Medulla oblongata (tissue), 1 donor: ENCODE measurements at regions not wholly inside any gene's neighbourhood (a gene's known extent, or its start where the extent isn't known, plus 50 kb on each side); places are given as distances from the start of the nearest gene placed in this dataset.
A peak's percentile ranks its signal among the peaks of the same experiment; 100 is the strongest.

ENCODE experiments used
- DNase-seq: peaks from one replicate; pipeline ENCODE4 v3.0.0-alpha.2; 2015; ENCODE audit errors: extremely low spot score

DNA sequence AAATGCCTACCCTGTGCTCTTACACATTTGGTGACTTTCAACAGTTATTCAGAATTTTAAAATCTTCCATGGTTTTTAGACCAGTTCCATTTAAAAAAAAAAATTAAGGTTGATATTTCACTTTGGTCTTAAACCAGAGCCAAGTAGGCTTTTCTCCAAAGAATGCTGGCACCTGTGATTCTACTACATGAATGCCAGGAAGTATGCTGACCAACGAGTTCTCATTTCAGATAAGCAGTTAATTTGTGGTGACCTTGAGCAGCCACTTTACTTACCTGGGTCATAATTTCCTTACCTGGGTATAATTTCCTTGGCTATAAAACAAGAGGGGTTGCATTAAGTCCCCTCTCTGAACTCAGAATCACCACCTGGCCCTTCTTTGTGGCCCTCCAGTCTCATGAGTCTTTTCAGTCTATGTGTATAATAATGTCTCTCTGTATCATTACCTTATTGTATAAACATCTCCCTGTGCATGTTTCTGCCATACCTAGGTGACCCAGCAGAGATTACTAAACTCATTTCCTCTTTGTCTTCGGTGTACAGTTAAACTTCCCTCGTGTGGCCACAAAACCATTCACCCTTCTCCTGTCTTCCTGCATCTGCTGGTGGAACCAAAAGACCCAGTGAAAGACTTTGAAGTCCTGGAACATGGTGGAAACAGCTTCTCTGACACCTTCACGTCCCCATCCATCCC, 139.1 kb upstream of the DPT start:
- DNase-seq: no peak

DNA sequence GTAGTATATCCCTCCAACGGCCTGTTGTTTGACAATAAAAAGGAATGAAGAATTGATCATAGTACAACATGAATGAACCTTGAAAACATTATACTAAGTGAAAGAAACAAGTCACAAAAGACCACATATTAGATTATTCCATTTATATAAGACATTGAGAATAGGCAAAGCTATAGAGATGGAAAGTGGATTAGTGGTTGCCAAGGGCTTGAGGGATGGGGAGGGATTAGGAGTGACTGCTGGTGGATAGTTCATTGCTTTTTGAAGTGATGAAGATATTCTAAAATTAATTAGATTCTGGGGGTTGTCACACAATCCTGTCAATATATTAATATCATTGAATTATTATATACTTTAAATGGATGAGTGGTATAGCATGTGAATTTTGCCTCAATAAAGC, 142.5 kb upstream of the DPT start:
- no peak for DNase-seq

DNA sequence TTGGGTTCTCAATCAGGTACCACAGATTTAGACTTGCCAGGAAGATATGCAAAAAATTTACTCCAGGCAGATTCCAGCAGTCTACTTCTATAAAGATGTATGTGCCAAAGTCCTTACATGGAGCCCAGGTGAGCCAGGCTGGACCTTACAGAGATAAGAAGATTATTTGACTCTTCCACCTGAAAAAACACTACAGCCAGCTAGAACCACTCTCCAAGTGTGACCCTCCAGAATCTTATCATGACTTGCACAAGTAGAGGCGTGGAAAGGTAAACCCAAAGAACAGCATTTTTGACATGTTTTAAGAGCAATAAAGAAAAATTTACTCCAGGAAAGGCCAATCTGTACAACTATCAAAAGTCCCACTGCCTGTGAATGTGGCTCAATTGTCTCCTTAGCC, 146.8 kb upstream of the DPT start:
- no peak for DNase-seq

DNA sequence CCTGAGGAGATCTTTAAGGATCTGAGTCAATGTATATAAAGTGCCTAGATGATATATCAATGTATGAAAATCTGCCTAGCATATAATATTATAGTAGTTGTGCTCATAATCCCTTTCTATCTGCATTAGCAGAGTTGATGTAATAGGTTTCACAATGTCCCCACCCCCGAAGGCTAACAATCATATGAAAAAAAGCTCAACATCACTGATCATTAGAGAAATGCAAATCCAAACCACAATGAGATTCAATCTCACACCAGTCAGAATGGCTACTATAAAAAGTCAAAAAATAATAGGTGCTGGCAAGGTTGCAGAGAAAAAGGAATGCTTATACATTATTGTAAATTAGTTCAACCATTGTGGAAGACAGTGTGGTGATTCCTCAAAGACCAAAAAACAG, 147.8 kb upstream of the DPT start:
- no peak for DNase-seq

DNA sequence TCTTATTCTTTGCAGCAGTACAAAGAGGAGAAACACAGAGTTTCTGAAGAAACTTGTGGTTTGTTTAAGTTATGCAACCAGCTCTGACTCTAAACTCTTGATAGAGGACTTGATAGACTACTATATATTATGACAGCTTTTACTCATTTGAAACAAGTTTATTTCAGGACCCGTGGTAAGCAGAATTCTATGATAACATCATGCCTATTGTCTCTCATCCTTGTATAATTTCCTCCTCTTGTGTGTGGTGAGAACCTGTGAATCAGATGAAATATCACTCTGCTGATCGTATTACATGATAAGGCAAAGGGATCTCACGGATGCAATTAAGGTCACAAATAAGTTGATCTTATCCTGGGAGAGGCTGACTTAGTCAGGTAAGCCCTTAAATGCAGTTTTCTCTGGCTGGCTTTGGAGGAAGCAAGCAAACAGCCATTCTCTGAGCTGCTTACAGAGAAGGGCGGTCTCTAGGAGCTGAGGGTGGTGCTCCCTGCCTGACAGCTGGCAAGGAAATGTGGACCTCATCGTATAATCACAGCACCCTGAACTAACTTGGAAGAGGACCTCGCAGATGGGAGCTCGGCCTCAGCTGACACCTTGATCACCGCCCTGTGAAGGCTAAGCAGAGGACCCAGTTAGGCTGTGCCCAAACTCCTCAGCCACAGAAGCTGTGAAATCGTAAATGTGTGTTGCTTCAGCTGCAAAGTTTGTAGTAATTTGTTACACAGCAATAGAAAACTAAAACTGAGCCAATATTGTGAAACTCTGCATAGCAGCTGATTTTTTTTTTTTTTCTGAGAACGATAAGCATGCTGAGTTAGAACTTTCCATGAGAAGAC, 151.1 kb upstream of the DPT start:
- DNase-seq: no peak

DNA sequence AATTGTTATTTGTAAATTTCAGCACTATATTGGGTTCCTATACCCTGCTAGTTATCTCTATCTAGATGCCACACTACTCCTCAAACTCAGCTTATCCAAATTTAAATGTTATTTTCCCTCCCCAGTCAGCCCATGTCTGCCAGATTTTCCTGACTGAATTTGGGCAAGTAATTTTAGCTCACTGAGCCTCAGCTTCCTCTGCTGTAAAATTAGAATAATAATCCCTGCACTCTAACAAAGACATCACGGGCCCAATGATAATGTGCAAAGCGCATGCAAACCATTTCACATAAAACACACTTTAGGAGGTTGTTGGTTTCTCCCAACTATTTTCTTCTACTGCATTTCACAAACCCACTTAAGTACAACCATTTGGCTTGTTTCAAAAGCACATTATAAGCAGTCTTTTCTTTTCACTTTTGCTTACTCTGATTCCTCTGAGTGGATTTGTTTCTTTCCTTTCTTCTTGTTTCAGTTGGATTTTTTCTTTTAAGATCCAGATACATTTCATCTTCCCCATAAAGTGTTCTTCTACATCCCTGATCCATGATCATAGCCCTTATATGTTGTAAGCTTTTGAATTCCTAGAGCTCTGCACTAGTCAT, 152.8 kb upstream of the DPT start:
- DNase-seq: no peak

DNA sequence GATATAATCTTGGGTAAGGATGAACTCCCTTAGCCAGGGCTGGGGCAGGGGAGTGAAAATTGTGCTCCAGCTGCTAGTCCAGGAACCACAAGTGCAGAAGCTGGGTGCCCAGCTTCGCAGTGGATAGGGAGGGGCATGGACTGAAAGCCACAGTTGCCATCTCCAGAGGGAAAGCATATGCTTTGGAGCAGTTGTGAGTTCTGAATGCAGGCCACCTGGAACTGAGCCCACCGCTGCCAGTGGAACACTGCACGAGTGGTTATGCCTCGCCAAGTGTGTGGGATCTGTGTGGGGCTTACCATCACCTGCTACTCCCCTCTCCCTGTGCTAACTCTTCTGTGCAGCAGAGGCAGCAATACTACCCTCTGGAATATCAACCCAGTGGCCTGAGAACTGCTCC, 158.4 kb upstream of the DPT start:
- no peak for DNase-seq

DNA sequence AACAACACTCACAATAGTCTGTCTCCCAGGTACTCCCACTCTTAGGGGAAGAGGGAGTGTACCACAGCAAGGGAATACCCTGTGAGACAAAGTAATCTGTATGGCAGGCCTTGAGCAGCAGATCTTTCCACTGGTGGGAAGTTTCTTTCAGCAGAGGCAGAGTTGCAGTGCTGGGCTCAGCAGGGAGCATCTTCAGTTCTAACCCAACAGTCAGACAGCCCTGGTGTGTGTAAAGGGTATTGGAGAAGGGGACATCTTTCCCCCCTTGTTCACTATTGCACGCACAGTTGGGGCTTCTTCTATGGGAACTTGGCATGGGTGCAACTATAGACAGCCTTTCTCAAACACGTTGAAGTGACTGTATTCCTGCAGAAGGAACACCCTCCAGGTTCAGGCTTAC, 159.4 kb upstream of the DPT start:
- DNase-seq: no peak

DNA sequence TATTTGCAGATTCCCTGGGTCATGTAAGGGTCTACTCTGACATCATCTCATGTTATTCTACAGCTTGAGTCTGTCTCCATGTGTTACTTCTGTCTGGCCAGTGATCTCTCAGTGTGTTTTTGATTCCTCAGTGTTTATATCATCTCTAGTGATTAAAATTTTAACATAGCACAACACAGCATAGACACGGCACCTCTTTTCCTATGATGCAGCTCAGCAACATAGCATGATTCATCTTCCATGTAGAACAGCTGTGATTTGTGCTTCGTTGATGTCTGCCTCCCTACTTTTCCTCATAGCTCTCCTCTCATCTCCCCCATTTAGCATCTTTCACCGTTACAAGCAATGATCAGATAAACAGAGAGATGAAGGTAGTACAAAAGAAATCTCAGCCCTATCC, 163.9 kb upstream of the DPT start:
- no peak for DNase-seq

DNA sequence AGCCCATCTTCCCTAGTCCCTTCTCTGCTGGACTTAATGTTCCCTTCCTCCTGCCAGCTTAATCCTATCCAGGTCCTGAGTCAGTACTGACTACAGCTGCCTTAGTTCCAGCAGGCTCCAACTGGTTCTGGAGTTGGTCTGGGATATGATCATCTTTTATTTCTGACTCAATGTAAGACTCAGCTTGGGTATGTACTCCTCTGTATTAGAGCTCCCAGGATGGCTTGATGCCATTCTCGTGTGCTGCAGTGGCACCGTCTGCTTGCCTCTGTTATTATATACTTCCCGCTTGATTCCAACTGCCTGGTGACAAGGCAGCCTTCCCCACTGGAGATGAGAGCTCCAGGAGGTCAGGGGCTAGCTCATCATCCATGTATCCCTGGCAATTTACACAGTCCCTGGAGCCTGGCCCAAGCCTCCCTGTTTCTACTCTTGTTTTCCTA, 164.4 kb upstream of the DPT start:
- DNase-seq: peak; percentile 10

DNA sequence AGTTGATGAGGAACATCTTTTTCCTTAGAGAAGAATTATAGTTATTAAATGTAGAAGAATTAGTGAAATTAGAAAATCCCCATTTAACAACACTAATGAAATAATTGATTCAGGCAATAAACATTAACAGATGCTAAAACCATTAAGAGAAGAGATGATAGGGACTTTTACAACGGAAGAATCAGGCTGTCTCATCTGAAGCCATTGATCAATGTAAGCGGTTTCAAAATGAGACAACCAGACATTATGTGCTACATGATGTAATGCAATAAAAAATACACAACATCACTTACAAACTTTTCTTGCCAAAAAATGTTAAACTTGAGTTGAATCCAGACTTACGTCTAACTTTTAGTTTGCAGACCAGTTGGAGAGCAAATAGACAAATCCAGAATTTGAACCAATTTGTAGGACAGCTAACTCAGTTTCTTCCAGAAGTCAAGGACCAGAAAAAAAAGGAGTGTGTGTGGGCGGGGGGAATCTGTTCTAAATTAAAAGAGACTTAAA, 165.4 kb upstream of the DPT start:
- DNase-seq: no peak

DNA sequence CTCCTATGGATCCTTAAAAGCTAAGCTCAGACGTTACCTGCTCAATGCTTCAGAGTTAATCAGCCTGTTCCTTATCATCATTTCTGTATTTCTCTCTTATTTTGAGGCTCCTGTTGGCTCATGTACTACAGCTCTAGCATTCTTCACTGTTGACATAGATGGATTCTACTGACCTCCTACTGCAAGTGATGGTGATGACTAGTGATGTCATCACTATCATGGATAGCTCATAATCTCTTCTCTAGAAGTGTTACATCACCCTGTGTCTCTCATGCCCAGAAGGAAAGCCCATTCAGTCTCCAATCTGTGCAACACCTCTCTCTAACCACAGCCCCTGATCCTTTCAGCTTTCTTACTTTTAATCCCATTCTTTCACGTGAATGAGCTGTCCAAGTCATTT, 168.2 kb upstream of the DPT start:
- DNase-seq: no peak

DNA sequence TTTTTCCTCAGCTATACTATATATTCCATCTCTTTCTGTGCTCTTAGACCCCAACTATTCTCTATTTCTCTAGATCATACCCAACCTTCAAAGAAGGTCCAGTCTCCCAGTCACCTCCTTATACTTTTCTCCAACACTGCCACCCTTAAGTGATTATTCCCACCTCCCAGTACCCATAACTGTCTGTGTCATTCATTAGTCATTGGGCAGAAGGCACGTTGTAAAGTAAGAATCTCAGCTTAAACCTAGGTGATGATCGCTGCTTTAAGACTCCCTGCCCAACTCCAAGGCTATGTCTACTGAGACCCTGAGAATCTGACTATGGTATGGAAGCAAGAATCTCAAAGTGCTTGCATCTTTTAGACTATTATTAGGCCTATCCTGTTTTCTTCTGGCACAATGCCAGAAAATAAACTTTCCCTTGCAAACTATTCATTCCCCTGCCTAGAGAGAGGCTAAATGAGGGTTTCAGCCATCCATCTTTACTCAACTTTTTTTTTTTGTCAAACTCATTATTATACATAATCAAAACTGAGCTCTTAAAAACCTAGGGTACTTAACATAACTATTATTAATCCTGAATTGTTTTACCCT, 174.3 kb upstream of the DPT start:
- DNase-seq: no peak

DNA sequence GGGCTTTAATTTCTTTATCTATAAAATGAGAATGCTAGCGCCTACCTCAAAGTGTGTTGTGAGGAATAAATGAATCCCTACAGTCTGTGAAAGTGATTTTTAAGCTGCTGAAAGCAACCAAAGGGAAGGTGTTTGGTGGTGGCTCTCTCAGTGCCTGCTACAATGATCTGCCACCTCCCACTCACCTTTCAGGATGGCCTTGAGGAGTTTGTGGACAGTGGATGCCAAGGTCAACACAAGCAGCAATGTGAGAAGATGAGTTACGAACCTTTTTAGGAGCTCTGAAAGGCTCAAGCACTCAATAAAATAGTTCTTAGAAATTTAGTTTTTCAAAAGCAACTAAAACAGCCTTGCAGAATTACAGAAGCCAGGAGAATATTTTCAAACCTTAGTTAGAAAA, 176.6 kb upstream of the DPT start:
- DNase-seq: no peak

DNA sequence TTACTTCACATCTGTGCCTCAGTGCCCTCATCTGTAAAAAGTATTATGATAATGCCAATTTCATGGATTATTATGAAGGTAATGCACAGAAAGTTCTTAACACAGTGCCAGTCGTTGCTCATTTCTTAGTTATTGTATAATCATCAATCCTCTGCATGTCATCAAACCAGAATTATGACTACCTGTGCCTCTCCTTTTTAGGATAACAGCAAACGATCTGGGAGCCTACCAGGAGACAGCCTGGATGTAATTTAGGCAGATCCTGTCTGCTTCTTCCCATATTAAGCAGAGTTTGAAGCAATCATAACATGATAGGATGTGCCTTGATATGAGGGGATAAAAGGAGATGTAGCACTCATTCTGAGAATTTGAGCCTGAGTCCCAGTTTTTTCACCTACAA, 177.4 kb upstream of the DPT start:
- DNase-seq: no peak

DNA sequence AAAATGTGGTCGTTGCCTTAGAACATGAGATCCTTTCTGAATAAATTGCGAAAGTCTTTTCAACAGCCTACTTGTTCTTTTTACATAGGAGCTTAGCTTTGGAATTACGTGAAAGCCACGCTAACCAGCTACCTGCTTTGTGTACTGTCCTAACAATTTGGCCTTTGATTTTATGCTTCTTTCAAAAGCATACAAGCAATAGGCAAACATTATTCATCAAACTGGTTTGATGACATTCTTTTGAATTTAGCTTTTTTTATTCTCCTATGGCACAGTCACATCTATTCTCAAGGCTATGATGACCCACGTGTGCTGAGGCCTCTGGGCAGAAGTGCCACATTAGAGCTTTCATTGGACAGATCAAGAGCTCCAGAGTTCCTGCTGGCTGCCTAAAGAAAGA, 178.0 kb upstream of the DPT start:
- DNase-seq: no peak

DNA sequence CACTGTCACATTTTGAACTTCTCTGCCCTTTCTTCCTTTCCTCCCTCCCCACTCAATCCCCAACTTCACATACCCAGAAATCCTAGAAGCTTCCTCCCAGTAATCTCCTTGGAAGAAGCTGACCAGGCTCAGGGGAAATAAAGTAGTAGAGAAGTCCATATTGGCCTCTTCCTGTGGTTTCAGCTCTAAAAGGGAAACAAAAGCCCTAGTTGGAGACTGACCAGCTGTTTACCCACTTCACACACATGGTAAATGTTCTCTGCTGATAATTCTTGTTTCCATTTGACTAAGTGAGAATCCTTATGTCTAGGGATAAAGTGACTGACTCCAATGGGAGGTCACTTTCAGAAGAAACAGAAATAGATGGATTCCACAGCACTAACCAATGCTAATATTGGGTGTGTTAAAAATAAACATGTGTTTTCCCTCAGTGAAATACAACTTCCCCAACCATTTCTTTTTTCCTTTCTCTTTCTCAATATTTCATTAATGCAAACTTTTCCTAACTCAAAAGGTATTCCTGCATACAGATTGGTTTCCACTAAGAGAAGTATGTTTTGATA, 178.9 kb upstream of the DPT start:
- DNase-seq: peak; percentile 60

DNA sequence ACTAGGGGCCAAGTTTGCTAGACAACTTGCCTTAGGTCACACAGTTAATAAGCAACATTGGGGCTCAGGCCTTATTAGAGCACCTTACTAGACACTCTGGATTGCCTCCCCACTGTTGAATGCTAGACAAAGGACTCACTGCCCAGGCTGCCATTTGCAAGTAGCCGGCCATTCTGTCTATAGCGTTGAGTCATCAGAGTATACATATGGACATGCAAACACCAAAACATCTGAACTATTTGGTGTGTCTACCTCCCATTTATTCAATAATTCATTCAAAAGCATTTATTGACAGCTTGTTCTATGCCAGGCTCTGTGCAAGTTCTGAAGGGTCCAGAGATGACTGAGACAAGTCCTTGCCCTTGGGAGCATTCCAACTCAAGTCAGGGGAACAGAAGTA, 181.4 kb upstream of the DPT start:
- DNase-seq: no peak

DNA sequence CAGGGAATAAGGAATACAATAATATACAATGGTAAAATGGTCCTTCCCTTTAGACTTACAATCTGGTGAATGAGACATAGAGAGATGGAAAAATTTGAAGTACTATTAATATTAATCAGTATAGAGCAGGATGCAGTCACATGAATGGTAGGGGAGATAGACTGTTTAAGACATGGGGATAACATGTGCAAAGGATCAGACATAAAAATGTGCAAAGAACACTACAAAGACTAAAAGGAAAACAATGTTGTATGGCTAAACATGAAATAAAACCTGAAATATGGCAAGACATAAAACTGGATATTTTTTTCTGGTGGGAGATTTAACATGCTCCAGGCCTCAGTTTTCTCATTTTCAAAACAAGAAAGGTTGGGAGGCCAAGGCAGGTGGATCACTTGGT, 182.4 kb upstream of the DPT start:
- DNase-seq: no peak

DNA sequence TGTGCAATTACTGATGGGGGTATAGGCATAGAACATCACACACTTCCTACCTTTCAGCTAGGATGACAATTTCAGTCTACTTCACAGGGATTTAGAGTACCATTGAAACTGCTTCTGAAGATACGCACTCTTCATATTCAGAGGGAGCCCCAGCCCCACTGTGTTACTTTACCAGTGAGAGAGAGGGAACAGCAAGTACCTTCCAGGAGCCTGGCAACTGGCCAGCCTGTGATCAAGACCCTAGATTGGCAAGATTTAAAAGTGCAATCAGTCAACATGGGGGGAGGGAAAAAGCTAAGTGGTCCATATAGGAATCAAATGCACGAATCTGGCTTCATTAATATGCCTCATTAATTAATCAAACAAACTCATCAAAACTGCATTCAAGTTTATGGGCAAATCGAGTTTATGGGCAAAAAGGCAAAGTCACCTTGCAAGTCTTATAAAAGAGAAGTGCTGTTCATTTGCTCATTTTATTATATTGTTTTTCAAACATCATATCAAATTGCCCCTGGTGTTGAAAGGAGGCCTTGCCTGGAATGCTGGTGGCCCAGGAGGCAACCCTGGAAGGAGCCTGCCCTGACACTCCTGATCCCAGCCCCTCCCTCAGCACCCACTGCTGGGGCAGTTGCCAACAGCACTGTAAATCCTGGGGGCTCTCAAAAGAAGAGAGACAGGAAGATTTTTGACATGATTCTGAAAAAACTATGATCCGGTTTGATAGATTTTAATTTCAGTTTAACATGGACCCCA, 184.9 kb upstream of the DPT start:
- no peak for DNase-seq

DNA sequence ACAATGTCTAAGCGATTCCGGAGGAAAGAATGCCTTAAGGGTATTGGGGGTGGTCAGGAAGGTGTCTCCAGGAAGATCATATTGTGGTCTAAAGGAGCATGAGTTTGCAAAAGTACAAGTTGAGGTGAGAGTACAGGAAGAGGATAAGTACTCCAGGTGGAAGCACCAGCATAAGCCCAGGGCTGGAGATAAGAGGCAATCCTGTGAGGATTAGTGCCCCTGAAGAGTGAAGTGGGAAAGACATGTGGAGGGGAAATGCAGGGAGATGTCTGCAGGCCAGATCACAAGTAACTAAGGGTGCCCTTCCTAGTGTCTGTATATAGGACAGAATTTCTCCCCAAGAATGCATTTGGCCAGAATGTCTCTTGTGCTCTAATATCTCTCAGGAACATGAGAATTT, 188.3 kb upstream of the DPT start:
- DNase-seq: no peak
